ENCODE measurements at regions not wholly inside any gene's neighbourhood (a gene's known extent, or its start where the extent isn't known, plus 50 kb on each side); places are given as distances from the start of the nearest gene placed in this dataset.

DNA sequence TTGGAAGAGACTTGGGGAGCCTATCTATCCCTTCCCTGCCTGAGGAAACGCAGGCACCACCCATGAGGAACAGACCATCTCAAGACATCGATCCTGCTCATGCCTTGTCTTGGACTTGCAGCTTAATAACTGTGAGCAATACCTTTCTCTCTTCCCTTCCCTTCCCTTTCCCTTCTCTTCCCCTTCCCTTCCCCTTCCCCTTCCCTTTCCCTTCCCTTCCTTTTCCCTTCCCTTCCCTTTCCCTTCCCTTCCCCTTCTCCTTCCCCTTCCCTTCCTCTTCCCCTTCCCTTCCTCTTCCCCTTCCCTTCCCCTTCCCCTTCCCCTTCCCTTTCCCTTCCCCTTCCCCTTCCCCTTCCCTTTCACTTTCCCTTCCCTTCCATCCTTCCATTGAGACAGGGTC lies 650.7 kb upstream of the SOX11 start:
- no peak for TF ChIP-seq CTCF (IDR thresholded peaks at IDR 0.05; ENCODE audit: low read depth, low read length, poor library complexity, severe bottlenecking)
- no peak for TF ChIP-seq EZH2phosphoT487 (IDR thresholded peaks at IDR 0.05; ENCODE audit: borderline replicate concordance, low read length)
